HuH-7.5 (cell line): ENCODE measurements at regions not wholly inside any gene's neighbourhood (a gene's known extent, or its start where the extent isn't known, plus 50 kb on each side); places are given as distances from the start of the nearest gene placed in this dataset.
"Not testable (repeated sequence)": the region's sequence is repeated elsewhere in the genome, so short reads cannot be mapped to it uniquely, and the experiment has no call there.

Experiments used
- DNase-seq: peaks from one replicate; pipeline ENCODE4 v3.0.0; 2011; ENCODE audit warnings: low spot score

GRCh38 chr2:84137034-84137433 lies 322.0 kb downstream of the SUCLG1 start:
- DNase-seq, result no peak

DNA sequence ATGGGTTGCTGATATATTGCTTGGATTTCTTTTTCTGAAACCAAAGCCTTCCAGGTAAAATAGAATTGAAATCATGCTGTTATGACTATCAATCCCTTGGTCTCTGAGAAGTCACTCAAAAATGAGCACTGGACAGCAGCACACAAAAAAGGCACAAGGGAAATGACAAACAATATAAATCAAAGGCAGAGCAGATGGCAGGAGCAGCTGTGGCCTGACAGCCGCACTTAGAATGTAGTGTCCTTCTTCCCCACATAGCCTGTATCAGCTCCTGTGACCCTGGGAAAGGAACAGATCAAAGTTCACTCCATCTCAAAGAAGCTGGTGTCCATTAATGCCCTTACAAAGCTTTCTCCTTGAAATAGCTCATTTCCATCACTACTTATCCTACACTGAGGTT lies 326.7 kb downstream of the SUCLG1 start:
- no peak for DNase-seq

DNA sequence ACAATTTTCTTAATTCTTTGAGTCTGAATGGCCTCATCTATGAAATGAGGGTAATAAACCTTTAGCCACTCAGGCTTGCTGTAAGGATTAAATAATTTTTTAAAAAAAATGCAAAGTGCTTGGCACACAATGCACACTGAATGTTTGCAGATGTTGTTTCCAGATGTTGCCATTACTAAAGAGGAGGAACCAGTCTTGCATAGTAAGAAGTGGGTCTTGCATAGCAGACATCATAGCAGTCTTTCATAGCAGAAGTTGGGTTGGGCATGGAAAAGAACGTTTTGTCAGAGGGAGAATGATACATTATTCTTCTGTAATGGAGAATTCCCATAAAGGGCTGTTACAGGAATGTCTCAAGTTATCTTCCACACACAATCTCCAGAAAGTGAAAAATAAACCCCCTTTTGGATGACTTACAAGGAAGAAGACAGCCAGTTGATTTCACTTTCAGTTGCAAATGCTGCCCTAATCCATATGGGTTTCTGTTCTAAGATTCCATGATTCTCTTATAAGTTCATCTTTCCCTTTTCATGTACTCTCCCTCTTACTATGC lies 327.7 kb downstream of the SUCLG1 start:
- DNase-seq, result no peak

GRCh38 chr2:84129018-84129417 lies 330.1 kb downstream of the SUCLG1 start:
- no peak for DNase-seq

DNA sequence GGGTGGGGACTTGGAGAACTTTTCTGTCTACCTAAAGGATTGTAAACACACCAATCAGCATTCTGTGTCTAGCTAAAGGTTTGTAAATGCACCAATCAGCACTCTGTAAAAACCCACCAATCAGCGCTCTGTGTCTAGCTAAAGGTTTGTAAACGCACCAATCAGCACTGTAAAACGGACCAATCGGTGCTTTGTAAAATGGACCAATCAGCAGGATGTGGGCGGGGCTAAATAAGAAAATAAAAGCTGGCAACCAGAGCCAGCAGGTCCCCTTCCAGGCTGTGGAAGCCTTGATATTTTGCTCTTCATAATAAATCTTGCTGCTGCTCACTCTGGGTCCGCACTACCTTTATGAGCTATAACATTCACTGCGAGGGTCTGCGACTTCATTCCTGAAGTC lies 331.3 kb downstream of the SUCLG1 start:
- not testable (repeated sequence) for DNase-seq

- no peak for DNase-seq
Measured at GRCh38 chr2:84126530-84126929, 332.6 kb downstream of the SUCLG1 start.

- no peak for DNase-seq
Measured at GRCh38 chr2:84126084-84126483, 333.0 kb downstream of the SUCLG1 start.

GRCh38 chr2:84116143-84116542 lies 342.9 kb downstream of the SUCLG1 start:
- no peak for DNase-seq

- DNase-seq, result no peak
Measured at GRCh38 chr2:84115173-84115857, 343.8 kb downstream of the SUCLG1 start.

GRCh38 chr2:84103816-84104527 lies 355.1 kb downstream of the SUCLG1 start:
- DNase-seq, result not testable (repeated sequence)

DNA sequence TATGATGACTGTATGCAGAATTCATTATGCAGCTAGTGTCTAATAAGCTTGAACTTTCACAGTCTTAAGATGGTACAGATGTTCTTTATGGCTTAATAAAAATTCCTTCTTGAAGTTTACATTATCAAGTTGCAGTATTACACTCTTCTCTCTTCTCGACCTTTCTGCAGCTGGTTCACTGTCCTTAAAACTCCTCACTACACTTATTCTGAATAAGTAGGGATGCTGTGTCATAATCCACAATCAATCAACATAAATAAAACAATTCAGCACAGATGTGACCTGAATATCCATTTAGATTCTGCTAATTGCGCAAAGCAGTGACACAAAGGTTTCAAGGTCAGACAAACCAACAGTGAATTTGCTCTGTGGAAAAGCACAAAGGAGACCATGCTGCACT lies 356.8 kb downstream of the SUCLG1 start:
- no peak for DNase-seq

DNA sequence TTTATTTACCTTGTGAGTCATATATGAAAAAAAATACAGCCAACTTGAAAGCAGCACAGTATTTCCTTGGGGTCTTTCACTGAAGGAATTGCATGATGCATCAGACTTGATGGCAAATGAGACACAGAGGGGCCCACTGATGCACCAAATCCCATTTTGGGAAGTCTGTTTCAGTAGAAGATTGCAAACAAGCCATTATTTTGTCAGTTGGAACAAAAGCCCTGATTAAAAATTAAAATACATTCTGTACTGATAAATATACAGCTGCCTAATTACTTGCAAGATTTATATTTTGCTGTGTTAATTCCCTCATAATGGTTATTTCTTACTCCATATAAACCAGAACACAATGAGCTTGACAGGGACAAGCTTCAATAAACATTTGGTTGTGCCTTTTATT lies 370.4 kb downstream of the SUCLG1 start:
- DNase-seq, result no peak

GRCh38 chr2:84085562-84085961 lies 373.5 kb downstream of the SUCLG1 start:
- DNase-seq, result no peak

DNA sequence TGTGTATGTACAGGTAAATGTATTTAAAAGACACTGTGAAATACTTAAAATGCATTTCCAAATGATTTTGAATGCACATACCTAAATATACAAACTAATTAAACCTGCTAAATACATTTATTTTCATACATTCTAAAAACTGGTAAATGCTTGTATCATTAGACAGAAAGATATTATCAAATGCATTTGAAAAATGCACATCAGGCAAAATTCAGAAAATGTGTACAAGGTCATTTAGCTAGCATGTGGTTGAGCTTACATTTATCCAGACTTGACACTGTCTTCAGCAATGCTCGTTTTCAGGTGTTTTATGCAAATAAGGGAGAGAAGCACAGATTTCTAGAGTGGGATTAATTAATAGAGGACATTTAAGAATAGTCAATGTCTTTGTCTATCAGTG lies 374.2 kb downstream of the SUCLG1 start:
- DNase-seq, result no peak

- DNase-seq, result no peak
Measured at GRCh38 chr2:84083984-84084383, 375.1 kb downstream of the SUCLG1 start.

- no peak for DNase-seq
Measured at GRCh38 chr2:84078471-84078870, 380.6 kb downstream of the SUCLG1 start.

GRCh38 chr2:84077496-84077895 lies 381.6 kb downstream of the SUCLG1 start:
- no peak for DNase-seq

DNA sequence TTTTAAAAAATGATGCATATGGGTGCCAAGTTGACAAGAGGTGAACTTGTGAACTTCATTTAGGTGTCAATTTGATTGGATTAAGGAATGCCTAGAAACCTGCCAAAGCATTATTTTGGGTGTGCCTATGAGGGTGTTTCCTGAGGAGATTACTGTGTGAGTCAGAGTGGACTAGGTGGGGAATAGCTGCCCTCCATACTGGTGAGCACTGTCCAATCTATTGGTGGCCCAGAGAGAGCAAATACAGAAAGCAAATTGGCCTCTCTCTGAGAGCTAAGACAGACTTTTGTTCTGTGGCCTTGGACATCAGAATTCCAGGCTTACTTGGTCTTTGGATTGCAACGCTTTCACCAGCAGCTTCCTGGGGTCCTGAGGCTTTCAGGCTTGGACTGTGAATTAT lies 388.0 kb downstream of the SUCLG1 start:
- DNase-seq, result no peak

GRCh38 chr2:84065857-84066256 lies 393.2 kb downstream of the SUCLG1 start:
- DNase-seq, result no peak

DNA sequence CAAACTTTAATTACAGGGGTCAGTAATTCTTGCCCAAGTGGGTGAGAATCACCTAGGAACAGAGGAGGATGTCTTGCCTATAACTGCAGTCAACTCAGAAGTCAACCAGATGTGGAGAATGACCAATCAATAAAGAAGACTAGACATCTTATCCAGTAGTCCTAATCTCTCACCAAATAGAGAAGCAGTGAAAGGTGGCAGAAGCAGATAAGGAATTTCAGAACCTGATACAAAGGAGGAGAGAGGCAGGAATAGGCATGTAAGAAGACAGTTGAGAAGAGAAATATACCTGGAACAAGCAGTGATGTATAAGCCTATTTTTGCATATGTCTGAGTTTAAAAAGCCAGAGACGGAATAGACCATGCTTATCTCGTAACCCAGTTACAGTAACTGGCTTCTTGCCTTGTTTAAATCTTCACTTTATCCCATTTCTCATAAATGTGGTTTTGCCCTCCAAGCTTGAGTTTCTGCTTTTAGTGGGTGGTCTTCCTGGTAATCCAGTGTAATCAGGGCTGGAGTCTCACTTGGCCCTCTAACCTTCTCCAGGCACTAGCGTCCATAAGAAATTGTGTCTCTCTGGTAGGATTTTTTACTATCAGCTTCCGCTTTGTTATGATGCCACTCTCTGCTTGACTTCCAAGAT lies 401.0 kb downstream of the SUCLG1 start:
- no peak for DNase-seq

- no peak for DNase-seq
Measured at GRCh38 chr2:84055816-84056215, 403.3 kb downstream of the SUCLG1 start.

- DNase-seq, result not testable (repeated sequence)
Measured at GRCh38 chr2:84054577-84054976, 404.5 kb downstream of the SUCLG1 start.

GRCh38 chr2:84052913-84053312 lies 406.2 kb downstream of the SUCLG1 start:
- DNase-seq, result no peak
